ENCODE measurements at regions not wholly inside any gene's neighbourhood (a gene's known extent, or its start where the extent isn't known, plus 50 kb on each side); places are given as distances from the start of the nearest gene placed in this dataset.
"Not testable (repeated sequence)": the region's sequence is repeated elsewhere in the genome, so short reads cannot be mapped to it uniquely, and the experiment has no call there.

- no peak for DNase-seq
Measured at GRCh38 chr11:96708219-96708878, 318.5 kb downstream of the JRKL start.

- DNase-seq, result no peak
Measured at GRCh38 chr11:96713301-96713700, 323.5 kb downstream of the JRKL start.

GRCh38 chr11:96714689-96715088, 324.9 kb downstream of the JRKL start:
- DNase-seq, result no peak

GRCh38 chr11:96715208-96715607, 325.4 kb downstream of the JRKL start:
- no peak for DNase-seq

- no peak for DNase-seq
Measured at GRCh38 chr11:96736601-96737000, 346.8 kb downstream of the JRKL start.

GRCh38 chr11:96738311-96738710, 348.5 kb downstream of the JRKL start:
- no peak for DNase-seq

GRCh38 chr11:96741068-96741467, 351.3 kb downstream of the JRKL start:
- no peak for DNase-seq

- DNase-seq, result no peak
Measured at GRCh38 chr11:96744697-96745096, 354.9 kb downstream of the JRKL start.

GRCh38 chr11:96748639-96749370, 359.0 kb downstream of the JRKL start:
- no peak for DNase-seq

- DNase-seq, result not testable (repeated sequence)
Measured at GRCh38 chr11:96751807-96752206, 362.0 kb downstream of the JRKL start.

- no peak for DNase-seq
Measured at GRCh38 chr11:96752221-96752620, 362.4 kb downstream of the JRKL start.

GRCh38 chr11:96753997-96754396, 364.2 kb downstream of the JRKL start:
- DNase-seq, result no peak

- DNase-seq, result no peak
Measured at GRCh38 chr11:96755209-96755608, 365.4 kb downstream of the JRKL start.

GRCh38 chr11:96755752-96756151, 365.9 kb downstream of the JRKL start:
- DNase-seq, result no peak

- no peak for DNase-seq
Measured at GRCh38 chr11:96758957-96759356, 369.1 kb downstream of the JRKL start.

GRCh38 chr11:96760306-96760705, 370.5 kb downstream of the JRKL start:
- DNase-seq, result no peak

GRCh38 chr11:96760815-96761214, 371.0 kb downstream of the JRKL start:
- no peak for DNase-seq

- DNase-seq, result no peak
Measured at GRCh38 chr11:96761451-96761850, 371.6 kb downstream of the JRKL start.

- DNase-seq, result no peak
Measured at GRCh38 chr11:96763244-96763643, 373.4 kb downstream of the JRKL start.

- no peak for DNase-seq
Measured at GRCh38 chr11:96778272-96778671, 388.5 kb downstream of the JRKL start.

GRCh38 chr11:96779030-96779429, 389.2 kb downstream of the JRKL start:
- no peak for DNase-seq

GRCh38 chr11:96781082-96781481, 391.3 kb downstream of the JRKL start:
- DNase-seq, result no peak

GRCh38 chr11:96782632-96783031, 392.8 kb downstream of the JRKL start:
- DNase-seq, result no peak

GRCh38 chr11:96783311-96783710, 393.5 kb downstream of the JRKL start:
- DNase-seq, result no peak

GRCh38 chr11:96785073-96785472, 395.3 kb downstream of the JRKL start:
- DNase-seq, result no peak
